Epithelial cell of proximal tubule (primary cell): ENCODE measurements at regions not wholly inside any gene's neighbourhood (a gene's known extent, or its start where the extent isn't known, plus 50 kb on each side); places are given as distances from the start of the nearest gene placed in this dataset.

ENCODE experiments used
- DNase-seq: peaks from one replicate; pipeline ENCODE4 v3.0.0-alpha.2; 2011; ENCODE audit warnings: low read depth
- H3K4me3 ChIP-seq: 2 replicates; pipeline ENCODE4 v1.5.1; 2011; ENCODE audit warnings: low read depth, mild to moderate bottlenecking, low read length
- TF ChIP-seq, protein P1 (sequence below): conservative IDR thresholded peaks from 2 replicates; pipeline ENCODE4 v1.5.1; 2012; ENCODE audit warnings: low read depth, mild to moderate bottlenecking, low read length

DNA sequence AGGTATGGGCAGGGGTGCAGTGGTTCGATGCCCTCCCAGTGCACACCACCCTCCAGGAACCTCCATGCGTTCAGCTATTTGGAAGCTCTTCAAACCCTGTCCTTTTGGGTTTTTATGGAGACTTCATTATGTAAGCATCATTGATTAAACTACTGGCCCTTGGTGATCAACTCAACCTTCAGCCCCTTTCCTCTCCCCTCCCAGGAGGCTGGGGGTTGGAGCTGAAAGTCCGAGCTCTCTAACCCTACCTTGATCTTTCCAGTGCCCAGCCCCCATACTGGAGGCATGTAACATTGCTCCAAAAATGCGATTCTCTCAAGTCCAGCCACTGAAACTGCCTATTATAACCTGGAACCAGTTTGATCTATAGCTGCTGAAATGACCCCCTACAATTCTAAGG lies 188.1 kb downstream of the IPO8 start:
- TF ChIP-seq, protein P1, sequence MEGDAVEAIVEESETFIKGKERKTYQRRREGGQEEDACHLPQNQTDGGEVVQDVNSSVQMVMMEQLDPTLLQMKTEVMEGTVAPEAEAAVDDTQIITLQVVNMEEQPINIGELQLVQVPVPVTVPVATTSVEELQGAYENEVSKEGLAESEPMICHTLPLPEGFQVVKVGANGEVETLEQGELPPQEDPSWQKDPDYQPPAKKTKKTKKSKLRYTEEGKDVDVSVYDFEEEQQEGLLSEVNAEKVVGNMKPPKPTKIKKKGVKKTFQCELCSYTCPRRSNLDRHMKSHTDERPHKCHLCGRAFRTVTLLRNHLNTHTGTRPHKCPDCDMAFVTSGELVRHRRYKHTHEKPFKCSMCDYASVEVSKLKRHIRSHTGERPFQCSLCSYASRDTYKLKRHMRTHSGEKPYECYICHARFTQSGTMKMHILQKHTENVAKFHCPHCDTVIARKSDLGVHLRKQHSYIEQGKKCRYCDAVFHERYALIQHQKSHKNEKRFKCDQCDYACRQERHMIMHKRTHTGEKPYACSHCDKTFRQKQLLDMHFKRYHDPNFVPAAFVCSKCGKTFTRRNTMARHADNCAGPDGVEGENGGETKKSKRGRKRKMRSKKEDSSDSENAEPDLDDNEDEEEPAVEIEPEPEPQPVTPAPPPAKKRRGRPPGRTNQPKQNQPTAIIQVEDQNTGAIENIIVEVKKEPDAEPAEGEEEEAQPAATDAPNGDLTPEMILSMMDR = no peak
- H3K4me3 ChIP-seq = no peak overlapping the region
- no peak for DNase-seq

DNA sequence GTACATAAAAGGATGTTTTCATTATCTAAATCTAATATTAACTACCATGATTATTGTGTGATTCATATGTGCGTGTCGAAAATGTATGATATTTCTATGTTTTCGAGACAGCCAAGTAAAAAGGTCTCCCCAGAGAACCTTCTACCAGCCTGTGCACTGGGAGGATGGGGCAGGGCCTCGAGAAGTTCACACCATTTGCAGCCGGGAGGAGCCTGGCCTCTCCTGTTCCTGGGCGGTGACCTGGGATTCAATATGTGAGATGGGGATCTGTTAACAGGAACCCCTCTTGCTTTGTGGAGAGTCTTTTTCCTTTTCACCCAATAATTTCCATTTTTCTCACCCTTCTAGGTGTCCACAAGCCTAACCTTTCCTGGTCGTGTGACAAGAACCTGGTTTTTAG lies 189.3 kb downstream of the IPO8 start:
- no peak for DNase-seq
- TF ChIP-seq, protein P1 = no peak
- H3K4me3 ChIP-seq = no peak overlapping the region

DNA sequence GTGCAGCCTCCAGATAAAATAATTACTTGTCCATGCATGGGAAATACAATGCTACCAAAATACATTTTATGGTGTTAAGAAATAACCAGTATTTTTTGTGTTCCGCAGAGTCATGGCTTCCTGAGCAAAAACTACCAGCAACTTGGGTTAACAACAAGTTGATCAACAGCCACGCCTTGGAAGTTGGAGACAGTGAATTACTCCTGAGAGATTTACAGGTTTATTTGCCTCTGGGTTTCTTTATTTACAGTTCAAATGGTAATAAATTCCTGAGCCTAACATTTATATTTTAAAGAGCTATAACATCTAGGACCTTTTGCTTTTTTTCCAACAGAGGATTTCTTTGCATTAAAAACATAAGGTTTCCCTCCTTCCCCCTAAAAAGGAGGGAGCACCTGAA lies 194.0 kb downstream of the IPO8 start:
- no peak for DNase-seq
- TF ChIP-seq, protein P1 = no peak
- H3K4me3 ChIP-seq = no peak overlapping the region

DNA sequence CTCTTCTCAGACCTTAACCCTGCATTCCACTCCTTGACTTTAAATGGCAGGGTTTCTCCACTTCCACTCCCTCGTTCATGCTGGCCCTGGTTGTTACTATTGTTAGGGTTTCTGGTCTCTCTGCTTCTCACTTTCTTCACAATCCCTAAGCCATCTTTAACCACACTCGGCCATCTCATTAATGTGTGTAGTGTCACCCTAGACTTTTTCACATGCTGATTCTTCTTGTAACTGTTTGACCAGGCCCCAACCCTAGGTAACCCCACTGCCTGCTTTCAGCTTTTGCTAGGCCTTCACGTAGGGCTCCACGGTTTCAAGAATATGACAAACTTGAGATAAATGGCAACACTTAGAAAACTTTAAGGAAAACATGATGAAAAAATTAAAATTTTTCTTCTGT lies 195.1 kb downstream of the IPO8 start:
- TF ChIP-seq, protein P1 = no peak
- DNase-seq = no peak
- no peak overlapping the region for H3K4me3 ChIP-seq

DNA sequence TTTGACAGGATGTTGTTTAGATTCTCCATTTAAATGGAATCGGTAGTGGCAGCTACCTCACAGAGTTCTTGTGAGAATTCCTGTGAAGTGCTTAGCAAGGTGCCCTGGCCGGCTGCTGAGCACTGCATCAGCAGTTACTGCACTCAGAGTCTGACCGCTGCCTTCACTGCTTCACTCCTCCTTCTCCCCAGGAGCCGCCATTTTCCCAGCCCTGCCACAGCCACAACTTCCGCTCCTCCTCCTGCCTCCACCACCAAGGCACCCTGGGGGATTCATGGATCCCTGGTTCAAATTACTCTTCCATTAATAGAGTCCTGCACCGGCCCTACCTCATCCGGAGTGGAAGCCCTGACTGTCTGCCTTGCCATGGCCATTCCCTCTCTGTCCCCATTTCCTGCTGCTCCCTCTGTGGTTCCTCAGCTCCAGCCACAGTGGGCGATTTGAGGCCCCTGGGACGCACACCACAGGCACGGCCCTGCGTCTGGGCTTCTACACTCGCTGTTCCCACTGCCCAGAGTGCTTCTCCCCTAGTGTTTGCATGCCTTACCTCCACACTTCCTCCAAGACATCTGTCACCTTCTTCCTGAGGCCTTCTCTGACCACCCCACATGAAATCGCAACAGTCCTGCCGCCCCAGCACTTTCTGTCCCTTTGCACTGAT lies 210.3 kb downstream of the IPO8 start:
- TF ChIP-seq, protein P1 = no peak
- DNase-seq = no peak
- no peak overlapping the region for H3K4me3 ChIP-seq

DNA sequence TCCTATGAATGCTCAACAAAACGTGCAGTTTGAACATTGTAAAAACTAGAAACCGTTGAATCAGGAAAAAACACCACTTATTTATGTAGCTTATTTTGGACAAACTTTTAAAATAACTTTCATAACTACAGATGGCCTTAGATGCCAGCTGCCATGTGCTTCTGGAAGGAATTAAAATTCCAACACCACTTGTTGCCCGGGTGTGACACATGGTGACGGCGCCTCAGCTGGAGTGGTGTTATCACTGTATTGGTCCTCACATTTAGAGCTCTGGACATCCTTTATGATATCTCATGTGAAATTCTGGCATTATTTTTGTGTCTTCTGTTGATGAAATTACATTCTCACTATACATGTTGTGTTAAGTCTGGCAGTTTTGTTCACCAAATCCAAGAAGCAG lies 211.0 kb downstream of the IPO8 start:
- H3K4me3 ChIP-seq = no peak overlapping the region
- TF ChIP-seq, protein P1 = no peak
- DNase-seq = no peak

DNA sequence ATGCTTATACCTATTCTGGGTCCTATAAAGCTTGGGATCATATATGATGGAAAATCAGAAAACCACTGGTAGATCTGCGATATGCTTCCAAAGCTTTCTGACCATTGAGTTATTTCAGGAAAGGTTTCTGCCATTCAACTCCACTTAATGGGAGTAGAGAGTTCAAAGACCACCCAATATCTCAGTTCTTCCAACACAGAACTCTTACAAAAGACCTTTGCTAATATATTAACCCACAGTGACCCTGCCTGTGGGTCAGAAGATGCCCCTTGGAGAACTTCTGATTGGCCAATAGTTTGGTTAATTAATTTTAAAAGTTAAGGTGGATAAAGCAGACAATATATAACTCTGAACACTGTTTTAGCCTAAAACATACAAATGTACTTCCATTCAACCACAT lies 213.0 kb downstream of the IPO8 start:
- no peak for DNase-seq
- no peak overlapping the region for H3K4me3 ChIP-seq
- TF ChIP-seq, protein P1 = no peak
